ENCODE measurements at regions not wholly inside any gene's neighbourhood (a gene's known extent, or its start where the extent isn't known, plus 50 kb on each side); places are given as distances from the start of the nearest gene placed in this dataset.
A peak's percentile ranks its signal among the peaks of the same experiment; 100 is the strongest.
"Not testable (repeated sequence)": the region's sequence is repeated elsewhere in the genome, so short reads cannot be mapped to it uniquely, and the experiment has no call there.

GRCh38 chr4:184950117-184950830 is 68.0 kb upstream of the HELT start:
- DNase-seq: no peak

- no peak for DNase-seq
Measured at GRCh38 chr4:184950926-184951325, 67.4 kb upstream of the HELT start.

- no peak for DNase-seq
Measured at GRCh38 chr4:184951668-184952160, 66.6 kb upstream of the HELT start.

- DNase-seq: no peak
Measured at GRCh38 chr4:184952522-184952921, 65.8 kb upstream of the HELT start.

- no peak for DNase-seq
Measured at GRCh38 chr4:184953421-184953945, 64.8 kb upstream of the HELT start.

GRCh38 chr4:184953971-184954370 is 64.3 kb upstream of the HELT start:
- no peak for DNase-seq

GRCh38 chr4:184954482-184954881 is 63.8 kb upstream of the HELT start:
- no peak for DNase-seq

- DNase-seq: no peak
Measured at GRCh38 chr4:184955116-184955515, 63.2 kb upstream of the HELT start.

GRCh38 chr4:184955636-184956035 is 62.7 kb upstream of the HELT start:
- DNase-seq: no peak

- peak; percentile 9 for DNase-seq
Measured at GRCh38 chr4:184957446-184958115, 60.7 kb upstream of the HELT start.

GRCh38 chr4:184958127-184958922 is 60.0 kb upstream of the HELT start:
- DNase-seq: no peak

- no peak for DNase-seq
Measured at GRCh38 chr4:184958923-184959210, 59.4 kb upstream of the HELT start.

GRCh38 chr4:184959309-184959708 is 59.0 kb upstream of the HELT start:
- DNase-seq: no peak

- DNase-seq: no peak
Measured at GRCh38 chr4:184959786-184960185, 58.5 kb upstream of the HELT start.

- no peak for DNase-seq
Measured at GRCh38 chr4:184960505-184960971, 57.8 kb upstream of the HELT start.

GRCh38 chr4:184961660-184962059 is 56.6 kb upstream of the HELT start:
- DNase-seq: no peak

GRCh38 chr4:184962125-184962638 is 56.1 kb upstream of the HELT start:
- DNase-seq: no peak

- DNase-seq: not testable (repeated sequence)
Measured at GRCh38 chr4:184965230-184966050, 52.9 kb upstream of the HELT start.

GRCh38 chr4:184966051-184966691 is 52.1 kb upstream of the HELT start:
- not testable (repeated sequence) for DNase-seq

GRCh38 chr4:184967699-184968098 is 50.6 kb upstream of the HELT start:
- DNase-seq: not testable (repeated sequence)

- DNase-seq: no peak
Measured at GRCh38 chr4:184968366-184968765, 49.9 kb upstream of the HELT start.

Data from NCI-H2171 (cell line).